Activated CD4-positive, alpha-beta memory T cell treated with anti-CD3 and anti-CD28 coated beads for 36 hours (primary cell): ENCODE measurements at regions not wholly inside any gene's neighbourhood (a gene's known extent, or its start where the extent isn't known, plus 50 kb on each side); places are given as distances from the start of the nearest gene placed in this dataset.

Experiments
- CTCF ChIA-PET: fragments of 350-600 bp; sonication (Branson Sonifier 250); formaldehyde crosslinking; loops from one replicate; lab custom pipeline; 2021; ENCODE audit warnings: antibody characterized with exemption, inconsistent platforms; lab: Charles Lee
- POLR2A ChIA-PET: fragments of 350-600 bp; sonication (Branson Sonifier 250); formaldehyde crosslinking; loops from one replicate; lab custom pipeline; 2021; ENCODE audit warnings: antibody characterized with exemption; lab: Charles Lee
- DNase-seq: peaks from one replicate; pipeline ENCODE4 v3.0.0-alpha.2; 2020
- H3K27ac Mint-ChIP-seq: one replicate; pipeline ENCODE4 v1.8.0; 2021; ENCODE audit warnings: mixed read lengths
- H3K27me3 Mint-ChIP-seq: one replicate; pipeline ENCODE4 v1.8.0; 2021; ENCODE audit warnings: mixed read lengths
- H3K36me3 Mint-ChIP-seq: one replicate; pipeline ENCODE4 v1.8.0; 2021; ENCODE audit warnings: mixed read lengths
- H3K4me1 Mint-ChIP-seq: one replicate; pipeline ENCODE4 v1.8.0; 2021; ENCODE audit warnings: low read depth, mixed read lengths
- H3K4me3 Mint-ChIP-seq: one replicate; pipeline ENCODE4 v1.8.0; 2021; ENCODE audit warnings: mild to moderate bottlenecking, mixed read lengths
- H3K9me3 Mint-ChIP-seq: one replicate; pipeline ENCODE4 v1.8.0; 2021; ENCODE audit warnings: mixed read lengths
- intact Hi-C: fragments of 100-400 bp; cut with micrococcal nuclease; formaldehyde crosslinking; loops from one replicate; pipeline ENCODE4 v1.15.1; 2023

- Mint-ChIP-seq H3K36me3 (no peaks in the 10 kb centered on the region), H3K27me3 (no peaks in the 10 kb centered on the region), H3K9me3 (peaks cover 17% of the 10 kb centered on the region), H3K27ac (no peak overlapping the region), H3K4me1 (no peaks in the 10 kb centered on the region), H3K4me3 (no peak overlapping the region)
- intact Hi-C loops: no loop called here
- POLR2A ChIA-PET: no interaction called here
- DNase-seq: no peak
- CTCF ChIA-PET: no interaction called here
Observed at GRCh38 chr6:115706981-115707380, 353.7 kb downstream of the FRK start.

- Mint-ChIP-seq H3K27ac (no peak overlapping the region), H3K4me1 (no peaks in the 10 kb centered on the region), H3K36me3 (no peaks in the 10 kb centered on the region), H3K4me3 (no peak overlapping the region), H3K27me3 (no peaks in the 10 kb centered on the region), H3K9me3 (peaks cover 19% of the 10 kb centered on the region)
- no peak for DNase-seq
- POLR2A ChIA-PET: no interaction called here
- intact Hi-C loops: no loop called here
- CTCF ChIA-PET: no interaction called here
Observed at GRCh38 chr6:115706324-115706723, 354.4 kb downstream of the FRK start.

DNA sequence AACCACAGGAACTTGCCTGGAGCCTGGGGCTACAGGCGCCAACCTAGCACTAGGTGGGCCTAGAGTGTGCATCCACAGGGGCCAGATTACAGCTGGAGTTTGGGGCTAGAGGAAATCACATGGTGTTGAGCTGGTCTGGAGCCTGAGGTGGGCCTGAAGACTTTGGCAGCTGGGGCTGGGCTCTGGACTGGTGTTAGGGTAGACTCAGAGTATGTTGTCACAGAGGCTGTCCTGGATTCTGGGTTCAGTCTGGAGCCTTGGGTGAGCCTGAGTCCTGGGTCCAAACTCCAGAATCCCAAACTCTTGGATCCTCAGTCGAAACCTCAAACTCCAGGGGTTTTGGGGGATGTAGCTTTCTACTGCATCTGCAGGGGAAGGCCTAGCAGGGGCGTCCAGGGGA is 356.7 kb downstream of the FRK start:
- Mint-ChIP-seq H3K27ac (no peak overlapping the region), H3K4me1 (no peaks in the 10 kb centered on the region), H3K27me3 (no peaks in the 10 kb centered on the region), H3K4me3 (no peak overlapping the region), H3K9me3 (peaks cover 18% of the 10 kb centered on the region), H3K36me3 (no peaks in the 10 kb centered on the region)
- DNase-seq: no peak
- POLR2A ChIA-PET: no interaction called here
- CTCF ChIA-PET: no interaction called here
- intact Hi-C loops: no loop called here

DNA sequence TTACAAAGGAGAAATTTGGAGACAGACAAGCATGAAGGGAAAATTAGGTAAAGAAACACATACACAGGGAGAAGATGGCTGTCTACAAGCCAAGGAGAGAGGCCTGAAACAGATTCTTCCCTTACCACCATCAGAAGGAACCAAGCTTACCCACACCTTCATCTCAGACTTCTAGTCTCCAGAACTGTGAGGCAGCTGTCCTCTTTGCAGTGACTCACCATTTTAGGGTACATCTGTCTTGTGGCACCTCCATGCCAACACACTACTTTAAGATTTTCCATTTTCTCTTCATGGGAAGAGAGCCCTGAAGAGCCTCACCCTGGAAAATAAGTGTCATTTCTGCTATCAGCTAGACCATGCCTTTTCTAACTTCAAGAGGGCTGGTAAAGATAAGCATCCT is 369.3 kb downstream of the FRK start:
- Mint-ChIP-seq H3K27ac (no peak overlapping the region), H3K4me3 (no peak overlapping the region), H3K27me3 (no peaks in the 10 kb centered on the region), H3K36me3 (no peaks in the 10 kb centered on the region), H3K4me1 (no peaks in the 10 kb centered on the region), H3K9me3 (no peaks in the 10 kb centered on the region)
- POLR2A ChIA-PET: no interaction called here
- intact Hi-C loops: no loop called here
- CTCF ChIA-PET: no interaction called here
- no peak for DNase-seq

DNA sequence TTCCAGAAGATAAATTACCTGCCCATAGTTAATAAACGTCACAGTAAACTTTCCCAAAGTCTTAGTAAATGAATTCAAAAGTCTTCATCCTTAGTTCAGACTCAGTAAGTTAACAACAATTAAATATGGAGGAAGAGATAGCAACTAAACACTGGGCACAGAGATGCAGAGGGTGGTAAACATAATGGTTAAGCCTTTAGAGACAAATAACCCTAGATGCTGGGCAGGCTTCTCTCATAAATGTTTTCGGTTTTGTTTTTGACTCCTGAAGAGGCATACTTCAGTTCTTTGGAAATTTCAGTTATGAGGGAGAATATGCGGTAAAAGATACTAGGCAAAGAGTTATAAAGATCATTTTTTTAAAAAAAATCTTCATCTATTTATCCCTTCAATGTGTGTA is 369.8 kb downstream of the FRK start:
- Mint-ChIP-seq H3K27me3 (no peaks in the 10 kb centered on the region), H3K4me1 (no peaks in the 10 kb centered on the region), H3K9me3 (no peaks in the 10 kb centered on the region), H3K4me3 (no peak overlapping the region), H3K36me3 (no peaks in the 10 kb centered on the region), H3K27ac (no peak overlapping the region)
- CTCF ChIA-PET: no interaction called here
- intact Hi-C loops: no loop called here
- DNase-seq: no peak
- POLR2A ChIA-PET: no interaction called here

- no peak for DNase-seq
- H3K9me3 Mint-ChIP-seq: no peaks in the 10 kb centered on the region
- no peaks in the 10 kb centered on the region for H3K36me3 Mint-ChIP-seq
- POLR2A ChIA-PET: no interaction called here
- H3K27ac Mint-ChIP-seq: no peak overlapping the region
- no peak overlapping the region for H3K4me3 Mint-ChIP-seq
- intact Hi-C loops: no loop called here
- H3K4me1 Mint-ChIP-seq: no peaks in the 10 kb centered on the region
- no peaks in the 10 kb centered on the region for H3K27me3 Mint-ChIP-seq
- CTCF ChIA-PET: no interaction called here
Observed at GRCh38 chr6:115681978-115682775, 378.5 kb downstream of the FRK start.

GRCh38 chr6:115680621-115681020 is 380.1 kb downstream of the FRK start:
- Mint-ChIP-seq H3K27ac (no peak overlapping the region), H3K4me1 (no peaks in the 10 kb centered on the region), H3K36me3 (no peaks in the 10 kb centered on the region), H3K4me3 (no peak overlapping the region), H3K27me3 (no peaks in the 10 kb centered on the region), H3K9me3 (no peaks in the 10 kb centered on the region)
- intact Hi-C loops: no loop called here
- DNase-seq: no peak
- POLR2A ChIA-PET: no interaction called here
- CTCF ChIA-PET: no interaction called here

DNA sequence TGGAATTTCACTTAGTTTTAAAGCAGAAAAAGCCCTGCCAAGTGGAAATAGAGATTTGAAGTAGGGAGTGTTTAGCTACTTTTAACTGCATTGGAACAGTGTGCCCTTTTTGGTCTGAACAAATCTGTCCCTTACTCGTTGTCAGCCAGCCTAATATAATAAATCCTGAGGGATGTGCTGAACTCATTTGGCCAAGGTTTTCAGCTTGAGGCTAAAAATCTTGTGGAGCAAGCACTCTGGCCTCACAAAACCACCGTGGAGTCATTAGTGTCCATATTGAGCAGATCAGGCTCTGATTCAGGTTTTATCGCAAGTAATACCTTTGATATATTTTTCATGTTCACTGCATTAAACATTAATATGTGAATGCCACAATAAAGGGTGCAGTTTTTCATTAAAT is 383.5 kb downstream of the FRK start:
- no peaks in the 10 kb centered on the region for H3K36me3 Mint-ChIP-seq
- no peak overlapping the region for H3K4me3 Mint-ChIP-seq
- DNase-seq: no peak
- ChIA-PET POLR2A (no interaction called here), CTCF (no interaction called here)
- H3K9me3 Mint-ChIP-seq: no peaks in the 10 kb centered on the region
- intact Hi-C loops: no loop called here
- H3K27me3 Mint-ChIP-seq: no peaks in the 10 kb centered on the region
- no peaks in the 10 kb centered on the region for H3K4me1 Mint-ChIP-seq
- H3K27ac Mint-ChIP-seq: no peak overlapping the region

DNA sequence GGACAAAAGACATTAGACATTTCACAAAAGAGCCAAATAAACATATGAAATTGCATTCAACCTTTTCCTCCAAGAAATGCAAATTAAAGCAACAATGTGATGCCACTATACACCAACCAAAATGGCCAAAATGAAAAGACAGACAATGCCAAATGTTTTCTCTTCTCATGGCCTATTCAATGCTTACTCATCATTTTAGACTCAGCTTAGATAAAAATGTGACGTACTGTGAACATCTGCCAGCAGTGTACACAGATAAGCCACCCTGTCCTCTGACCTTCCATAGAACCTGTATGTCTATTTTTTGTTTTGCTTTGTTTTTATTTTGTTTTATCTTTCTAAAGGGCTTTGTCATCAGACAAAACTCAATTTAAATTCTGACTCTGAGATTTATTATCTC is 385.2 kb downstream of the FRK start:
- Mint-ChIP-seq H3K36me3 (no peaks in the 10 kb centered on the region), H3K4me1 (no peaks in the 10 kb centered on the region), H3K27ac (no peak overlapping the region), H3K4me3 (no peak overlapping the region), H3K9me3 (no peaks in the 10 kb centered on the region), H3K27me3 (no peaks in the 10 kb centered on the region)
- CTCF ChIA-PET: no interaction called here
- DNase-seq: no peak
- POLR2A ChIA-PET: no interaction called here
- intact Hi-C loops: no loop called here

DNA sequence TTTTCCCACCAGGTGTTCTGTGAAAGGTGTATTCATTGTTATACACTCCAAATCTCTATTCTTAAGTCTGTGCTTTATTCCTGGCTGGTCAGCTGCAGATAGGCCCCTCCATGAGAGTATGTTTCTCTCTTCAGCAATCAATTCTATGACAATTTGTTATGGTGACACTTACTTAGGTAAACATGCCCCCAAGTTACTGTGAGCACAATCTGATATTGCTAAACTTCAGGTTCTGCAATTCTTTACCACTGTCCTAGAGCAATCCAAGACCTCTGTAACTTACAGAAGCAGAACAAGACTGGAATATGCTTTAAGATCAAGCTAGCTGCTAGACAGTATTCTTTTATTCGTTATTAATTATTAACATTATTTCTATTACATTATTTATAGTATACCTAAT is 391.9 kb downstream of the FRK start:
- Mint-ChIP-seq H3K9me3 (no peaks in the 10 kb centered on the region), H3K4me3 (no peak overlapping the region), H3K4me1 (no peaks in the 10 kb centered on the region), H3K27me3 (no peaks in the 10 kb centered on the region), H3K36me3 (no peaks in the 10 kb centered on the region), H3K27ac (no peak overlapping the region)
- no peak for DNase-seq
- CTCF ChIA-PET: no interaction called here
- POLR2A ChIA-PET: no interaction called here
- intact Hi-C loops: no loop called here

GRCh38 chr6:115668211-115668610 is 392.5 kb downstream of the FRK start:
- intact Hi-C loops: no loop called here
- H3K4me1 Mint-ChIP-seq: no peaks in the 10 kb centered on the region
- no peak overlapping the region for H3K4me3 Mint-ChIP-seq
- POLR2A ChIA-PET: no interaction called here
- H3K9me3 Mint-ChIP-seq: no peaks in the 10 kb centered on the region
- H3K27ac Mint-ChIP-seq: no peak overlapping the region
- H3K27me3 Mint-ChIP-seq: no peaks in the 10 kb centered on the region
- DNase-seq: no peak
- CTCF ChIA-PET: no interaction called here
- H3K36me3 Mint-ChIP-seq: no peaks in the 10 kb centered on the region

DNA sequence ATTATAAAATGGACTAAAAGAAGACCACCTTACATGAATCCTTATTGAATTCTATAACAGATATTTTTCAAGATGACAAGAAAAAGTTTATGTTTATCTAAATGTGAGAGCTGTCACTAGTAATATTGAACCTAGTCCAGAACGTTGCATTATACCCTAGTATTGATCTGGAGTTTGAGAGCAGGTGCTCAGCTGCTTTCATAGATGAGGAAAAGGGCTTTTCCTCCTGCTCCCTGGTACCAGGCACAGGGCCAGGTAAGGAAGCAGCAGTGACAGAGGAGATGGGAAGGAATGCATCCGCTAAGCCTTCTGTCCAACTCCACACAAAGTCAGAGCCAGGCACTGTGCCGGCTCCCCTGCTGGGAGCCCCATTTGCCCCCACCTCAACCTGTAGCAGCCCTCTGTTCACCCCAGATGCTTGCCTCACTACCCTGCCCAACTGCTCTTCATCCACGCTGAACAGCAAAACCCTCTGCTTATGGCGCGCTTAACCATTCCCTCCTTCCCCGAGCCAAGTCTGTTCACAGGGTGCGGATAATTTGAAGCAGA is 393.1 kb downstream of the FRK start:
- Mint-ChIP-seq H3K9me3 (no peaks in the 10 kb centered on the region), H3K4me1 (no peaks in the 10 kb centered on the region), H3K36me3 (no peaks in the 10 kb centered on the region), H3K27ac (no peak overlapping the region), H3K4me3 (no peak overlapping the region), H3K27me3 (no peaks in the 10 kb centered on the region)
- intact Hi-C loops: no loop called here
- DNase-seq: no peak
- ChIA-PET POLR2A (no interaction called here), CTCF (no interaction called here)

- CTCF ChIA-PET: no interaction called here
- no peaks in the 10 kb centered on the region for H3K9me3 Mint-ChIP-seq
- H3K4me3 Mint-ChIP-seq: no peak overlapping the region
- DNase-seq: no peak
- H3K27ac Mint-ChIP-seq: no peak overlapping the region
- POLR2A ChIA-PET: no interaction called here
- no peaks in the 10 kb centered on the region for H3K4me1 Mint-ChIP-seq
- no peaks in the 10 kb centered on the region for H3K27me3 Mint-ChIP-seq
- H3K36me3 Mint-ChIP-seq: no peaks in the 10 kb centered on the region
- intact Hi-C loops: no loop called here
Observed at GRCh38 chr6:115666997-115667396, 393.7 kb downstream of the FRK start.
